OCI-LY7 (cell line): ENCODE measurements at regions not wholly inside any gene's neighbourhood (a gene's known extent, or its start where the extent isn't known, plus 50 kb on each side); places are given as distances from the start of the nearest gene placed in this dataset.

ENCODE experiments used
- EZH2phosphoT487 ChIP-seq: fragments of 200-600 bp; sonication (generic); IDR thresholded peaks from 2 replicates; pipeline ENCODE4 v1.6.1; 2018; ENCODE audit warnings: low read depth, borderline replicate concordance, mild to moderate bottlenecking, mixed run types, antibody characterized with exemption, low read length, moderate library complexity, mixed read lengths
- TF ChIP-seq, protein P1 (sequence below): fragments of 200-600 bp; sonication (generic); conservative IDR thresholded peaks from 2 replicates; pipeline ENCODE4 v1.5.1; 2014; ENCODE audit warnings: mild to moderate bottlenecking, antibody characterized with exemption, low read length, moderate library complexity, mixed read lengths

DNA sequence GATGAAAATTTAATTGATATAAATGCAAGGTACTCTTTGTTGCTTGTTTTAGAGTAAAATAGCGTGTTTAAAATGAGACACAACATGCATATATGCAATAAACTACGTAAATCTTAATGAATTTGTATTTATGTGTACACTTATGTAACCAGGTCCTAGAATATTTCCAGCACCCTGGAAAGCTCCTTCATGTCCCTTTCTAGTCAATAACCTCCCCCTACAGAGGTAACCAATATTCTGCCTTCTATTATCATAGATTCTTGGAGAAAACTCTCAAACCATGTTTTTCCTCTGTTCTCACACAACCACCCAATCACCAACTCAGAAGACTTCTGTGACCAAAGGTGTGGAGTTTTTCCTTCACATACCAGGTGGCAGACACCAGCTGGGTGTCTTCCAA is 79.6 kb upstream of the THUMPD2 start:
- TF ChIP-seq, protein P1, sequence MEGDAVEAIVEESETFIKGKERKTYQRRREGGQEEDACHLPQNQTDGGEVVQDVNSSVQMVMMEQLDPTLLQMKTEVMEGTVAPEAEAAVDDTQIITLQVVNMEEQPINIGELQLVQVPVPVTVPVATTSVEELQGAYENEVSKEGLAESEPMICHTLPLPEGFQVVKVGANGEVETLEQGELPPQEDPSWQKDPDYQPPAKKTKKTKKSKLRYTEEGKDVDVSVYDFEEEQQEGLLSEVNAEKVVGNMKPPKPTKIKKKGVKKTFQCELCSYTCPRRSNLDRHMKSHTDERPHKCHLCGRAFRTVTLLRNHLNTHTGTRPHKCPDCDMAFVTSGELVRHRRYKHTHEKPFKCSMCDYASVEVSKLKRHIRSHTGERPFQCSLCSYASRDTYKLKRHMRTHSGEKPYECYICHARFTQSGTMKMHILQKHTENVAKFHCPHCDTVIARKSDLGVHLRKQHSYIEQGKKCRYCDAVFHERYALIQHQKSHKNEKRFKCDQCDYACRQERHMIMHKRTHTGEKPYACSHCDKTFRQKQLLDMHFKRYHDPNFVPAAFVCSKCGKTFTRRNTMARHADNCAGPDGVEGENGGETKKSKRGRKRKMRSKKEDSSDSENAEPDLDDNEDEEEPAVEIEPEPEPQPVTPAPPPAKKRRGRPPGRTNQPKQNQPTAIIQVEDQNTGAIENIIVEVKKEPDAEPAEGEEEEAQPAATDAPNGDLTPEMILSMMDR: no peak
- no peak for TF ChIP-seq EZH2phosphoT487
